Thyroid gland (tissue), 4 donors: ENCODE measurements at regions not wholly inside any gene's neighbourhood (a gene's known extent, or its start where the extent isn't known, plus 50 kb on each side); places are given as distances from the start of the nearest gene placed in this dataset.
"Not testable (repeated sequence)": the region's sequence is repeated elsewhere in the genome, so short reads cannot be mapped to it uniquely, and the experiment has no call there.

Experiments used
- CTCF ChIP-seq, 6 experiments: fragments of 200-600 bp in 3 of 6; fragments of 450-650 bp in 3 of 6; sonication (generic) in 3 of 6; IDR thresholded peaks; one replicate each; pipeline ENCODE4 v1.5.1; 2016 to 2019; ENCODE audit warnings: antibody characterized with exemption in 6 of 6, mild to moderate bottlenecking in 2 of 6, inconsistent platforms in 1 of 6, moderate library complexity in 1 of 6
- POLR2A ChIP-seq, 2 donors: fragments of 450-650 bp; IDR thresholded peaks; one replicate each; pipeline ENCODE4 v1.6.1; 2017; ENCODE audit warnings: antibody characterized with exemption in 2 of 2, mild to moderate bottlenecking in 2 of 2, moderate library complexity in 1 of 2

GRCh38 chrX:74098407-74098806 lies 205.6 kb upstream of the ZCCHC13 start:
- TF ChIP-seq POLR2A, CTCF (IDR thresholded peaks at IDR 0.05): not testable (repeated sequence)
